ENCODE measurements at regions not wholly inside any gene's neighbourhood (a gene's known extent, or its start where the extent isn't known, plus 50 kb on each side); places are given as distances from the start of the nearest gene placed in this dataset.

GRCh38 chr17:15884731-15885130, 60.2 kb upstream of the ADORA2B start (continued):
- TF ChIP-seq PRDM2 (tag by site-specific recombination; IDR thresholded peaks at IDR 0.05; ENCODE audit: borderline replicate concordance) (no peak), ZNF16 (tag by site-specific recombination; IDR thresholded peaks at IDR 0.05; ENCODE audit: low read depth) (no peak), ZNF311 (tag by site-specific recombination; IDR thresholded peaks at IDR 0.05; ENCODE audit: borderline replicate concordance) (no peak), ZNF48 (tag by site-specific recombination; IDR thresholded peaks at IDR 0.05) (no peak), ZXDB (tag by site-specific recombination; IDR thresholded peaks at IDR 0.05) (no peak), ZBTB49 (tag by site-specific recombination; IDR thresholded peaks at IDR 0.05; ENCODE audit: low read depth) (no peak), ZNF211 (tag by site-specific recombination; IDR thresholded peaks at IDR 0.05; ENCODE audit: low read depth) (no peak)

DNA sequence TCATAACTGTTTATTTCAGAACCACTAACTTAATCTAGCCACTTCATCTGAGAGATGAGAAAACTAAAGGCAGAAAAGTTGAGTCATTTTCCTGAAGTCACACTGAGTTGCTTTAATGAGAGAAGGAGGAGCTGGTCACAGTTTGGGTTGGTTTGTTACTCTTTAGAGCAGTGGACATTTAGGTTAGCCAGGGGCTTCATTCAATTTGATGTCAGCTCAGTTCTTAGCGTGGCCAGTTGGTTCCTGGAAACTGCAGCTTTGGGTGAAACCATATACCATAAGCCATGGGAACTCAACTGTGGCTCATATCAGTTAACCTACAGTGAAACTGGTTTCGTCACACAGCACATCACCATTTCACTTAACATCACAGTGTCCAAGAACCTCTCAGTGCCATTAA, 59.2 kb upstream of the ADORA2B start:
- ChIA-PET POLR2A (interaction anchor here (0.5 kb wide), 1 partner anchor 12 kb away, joined by 4 read pairs; no protein-coding TSS in a partner anchor), CTCF (interaction anchor here (0.7 kb wide), 1 partner anchor 23 kb away, joined by 5 read pairs; no protein-coding TSS in a partner anchor)
- Histone ChIP-seq H3K4me1 (ENCODE audit: control insufficient read depth, insufficient read depth, low read length) (no peaks in the 10 kb centered on the region), H3K4me3 (ENCODE audit: low read depth, low read length) (no peak overlapping the region), H3K27ac (ENCODE audit: extremely low read depth, low read depth, low read length) (no peak overlapping the region), H3K9me3 (ENCODE audit: control insufficient read depth, insufficient read depth, low read depth, low read length) (no peaks in the 10 kb centered on the region), H3K36me3 (ENCODE audit: control insufficient read depth in 2 of 2, insufficient read depth in 1 of 2, low read length in 2 of 2) (no peaks in the 10 kb centered on the region)
- TF ChIP-seq ZNF843 (tag by site-specific recombination; IDR thresholded peaks at IDR 0.05) (no peak), ZNF707 (tag by site-specific recombination; IDR thresholded peaks at IDR 0.05) (no peak), SCRT1 (tag by site-specific recombination; IDR thresholded peaks at IDR 0.05; ENCODE audit: borderline replicate concordance) (no peak), TCF7L2 (IDR thresholded peaks at IDR 0.05; ENCODE audit: borderline replicate concordance, low read depth, low read length) (no peak), ZNF175 (tag by site-specific recombination; IDR thresholded peaks at IDR 0.05) (no peak), ZNF112 (tag by site-specific recombination; IDR thresholded peaks at IDR 0.05) (no peak), ZEB2 (tag by site-specific recombination; IDR thresholded peaks at IDR 0.05) (no peak), ZNF335 (tag by site-specific recombination; conservative IDR thresholded peaks at IDR 0.05) (no peak), KLF10 (tag by site-specific recombination; IDR thresholded peaks at IDR 0.05) (no peak), ZNF600 (tag by site-specific recombination; IDR thresholded peaks at IDR 0.05) (no peak), ZNF214 (tag by site-specific recombination; IDR thresholded peaks at IDR 0.05; ENCODE audit: borderline replicate concordance) (no peak)
- TF ChIP-seq, protein P1, sequence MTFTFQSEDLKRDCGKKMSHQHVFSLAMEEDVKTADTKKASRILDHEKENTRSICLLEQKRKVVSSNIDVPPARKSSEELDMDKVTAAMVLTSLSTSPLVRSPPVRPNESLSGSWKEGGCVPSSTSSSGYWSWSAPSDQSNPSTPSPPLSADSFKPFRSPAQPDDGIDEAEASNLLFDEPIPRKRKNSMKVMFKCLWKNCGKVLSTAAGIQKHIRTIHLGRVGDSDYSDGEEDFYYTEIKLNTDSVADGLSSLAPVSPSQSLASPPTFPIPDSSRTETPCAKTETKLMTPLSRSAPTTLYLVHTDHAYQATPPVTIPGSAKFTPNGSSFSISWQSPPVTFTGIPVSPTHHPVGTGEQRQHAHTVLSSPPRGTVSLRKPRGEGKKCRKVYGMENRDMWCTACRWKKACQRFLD (tag by site-specific recombination; IDR thresholded peaks at IDR 0.05), result no peak
- TF ChIP-seq, protein P2, sequence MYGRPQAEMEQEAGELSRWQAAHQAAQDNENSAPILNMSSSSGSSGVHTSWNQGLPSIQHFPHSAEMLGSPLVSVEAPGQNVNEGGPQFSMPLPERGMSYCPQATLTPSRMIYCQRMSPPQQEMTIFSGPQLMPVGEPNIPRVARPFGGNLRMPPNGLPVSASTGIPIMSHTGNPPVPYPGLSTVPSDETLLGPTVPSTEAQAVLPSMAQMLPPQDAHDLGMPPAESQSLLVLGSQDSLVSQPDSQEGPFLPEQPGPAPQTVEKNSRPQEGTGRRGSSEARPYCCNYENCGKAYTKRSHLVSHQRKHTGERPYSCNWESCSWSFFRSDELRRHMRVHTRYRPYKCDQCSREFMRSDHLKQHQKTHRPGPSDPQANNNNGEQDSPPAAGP (tag by site-specific recombination; IDR thresholded peaks at IDR 0.05), result no peak
- TF ChIP-seq, protein P3, sequence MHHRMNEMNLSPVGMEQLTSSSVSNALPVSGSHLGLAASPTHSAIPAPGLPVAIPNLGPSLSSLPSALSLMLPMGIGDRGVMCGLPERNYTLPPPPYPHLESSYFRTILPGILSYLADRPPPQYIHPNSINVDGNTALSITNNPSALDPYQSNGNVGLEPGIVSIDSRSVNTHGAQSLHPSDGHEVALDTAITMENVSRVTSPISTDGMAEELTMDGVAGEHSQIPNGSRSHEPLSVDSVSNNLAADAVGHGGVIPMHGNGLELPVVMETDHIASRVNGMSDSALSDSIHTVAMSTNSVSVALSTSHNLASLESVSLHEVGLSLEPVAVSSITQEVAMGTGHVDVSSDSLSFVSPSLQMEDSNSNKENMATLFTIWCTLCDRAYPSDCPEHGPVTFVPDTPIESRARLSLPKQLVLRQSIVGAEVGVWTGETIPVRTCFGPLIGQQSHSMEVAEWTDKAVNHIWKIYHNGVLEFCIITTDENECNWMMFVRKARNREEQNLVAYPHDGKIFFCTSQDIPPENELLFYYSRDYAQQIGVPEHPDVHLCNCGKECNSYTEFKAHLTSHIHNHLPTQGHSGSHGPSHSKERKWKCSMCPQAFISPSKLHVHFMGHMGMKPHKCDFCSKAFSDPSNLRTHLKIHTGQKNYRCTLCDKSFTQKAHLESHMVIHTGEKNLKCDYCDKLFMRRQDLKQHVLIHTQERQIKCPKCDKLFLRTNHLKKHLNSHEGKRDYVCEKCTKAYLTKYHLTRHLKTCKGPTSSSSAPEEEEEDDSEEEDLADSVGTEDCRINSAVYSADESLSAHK (tag by site-specific recombination; IDR thresholded peaks at IDR 0.05), result no peak

All from HEK293 (cell line).